GM21723 (cell line): ENCODE measurements at regions not wholly inside any gene's neighbourhood (a gene's known extent, or its start where the extent isn't known, plus 50 kb on each side); places are given as distances from the start of the nearest gene placed in this dataset.

Experiments used
- ATAC-seq: cut with Tn5 transposase; IDR thresholded peaks from one replicate; pipeline ENCODE4 v1.9.1; 2021; ENCODE audit warnings: mild to moderate bottlenecking, moderate library complexity; ENCODE audit not compliant: unreplicated experiment

- ATAC-seq = no peak
These were observed 270.5 kb downstream of the DMRT2 start for GRCh38 chr9:1320607-1321195.

DNA sequence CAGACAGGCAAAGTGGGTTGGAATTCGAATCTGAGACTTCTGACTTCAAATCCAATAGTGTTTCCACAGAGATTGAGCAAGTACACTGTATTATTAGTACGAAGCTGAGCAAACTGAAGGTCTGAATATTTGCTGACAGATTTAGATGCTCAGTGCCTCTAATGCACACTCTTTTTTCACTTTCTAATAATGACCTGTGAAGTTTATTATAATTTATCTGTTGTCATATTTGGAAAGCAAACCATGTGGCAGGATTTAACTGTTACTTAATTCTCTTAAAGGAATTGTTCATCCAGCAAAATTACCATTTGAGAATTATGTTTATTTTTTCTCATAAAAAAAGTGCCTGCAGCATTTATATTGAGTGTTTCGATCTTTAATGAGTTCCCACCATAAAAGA, 277.3 kb downstream of the DMRT2 start:
- ATAC-seq = no peak

DNA sequence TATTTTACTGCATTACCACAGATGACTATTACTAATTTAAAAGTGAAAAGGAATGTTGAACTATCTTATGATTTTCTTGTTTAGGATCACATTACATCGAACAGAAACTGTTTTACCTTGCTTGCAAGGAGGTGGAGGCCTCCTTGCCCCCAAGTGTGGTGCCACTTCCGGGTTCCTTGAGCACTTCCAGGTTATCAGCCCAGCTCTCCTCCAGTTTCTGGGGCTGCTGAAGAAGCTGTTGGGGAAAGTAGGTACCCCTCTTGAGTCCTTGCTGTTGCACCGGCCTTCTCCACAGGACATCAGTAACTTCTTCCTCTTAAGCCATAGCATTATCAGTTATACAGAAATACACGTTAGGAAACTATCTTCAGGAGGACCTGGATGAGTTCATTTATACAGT, 278.2 kb downstream of the DMRT2 start:
- ATAC-seq = no peak

GRCh38 chr9:1331546-1332038, 281.4 kb downstream of the DMRT2 start:
- no peak for ATAC-seq

- ATAC-seq = no peak
These were observed 282.0 kb downstream of the DMRT2 start for GRCh38 chr9:1332156-1332555.

DNA sequence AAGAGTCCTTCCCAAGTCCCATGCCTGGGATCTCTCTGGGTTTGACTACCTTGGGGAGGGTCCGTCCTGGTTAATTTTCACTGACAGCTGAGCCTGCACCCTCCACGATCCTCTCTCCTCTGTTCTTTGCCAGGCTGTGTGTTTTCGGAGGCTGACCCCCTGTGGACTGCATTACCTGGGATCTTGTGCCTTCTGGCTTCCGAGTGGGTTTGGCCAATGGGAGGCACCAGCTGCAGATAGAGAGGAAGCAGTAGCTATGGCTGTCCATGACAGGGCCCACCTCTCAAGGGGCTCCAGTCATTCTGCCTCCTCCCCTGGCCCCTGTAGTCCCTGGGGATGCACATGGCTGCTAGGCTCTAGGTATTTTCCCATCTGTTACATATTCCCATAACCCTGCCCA, 285.0 kb downstream of the DMRT2 start:
- no peak for ATAC-seq

- no peak for ATAC-seq
These were observed 287.0 kb downstream of the DMRT2 start for GRCh38 chr9:1337169-1337568.

DNA sequence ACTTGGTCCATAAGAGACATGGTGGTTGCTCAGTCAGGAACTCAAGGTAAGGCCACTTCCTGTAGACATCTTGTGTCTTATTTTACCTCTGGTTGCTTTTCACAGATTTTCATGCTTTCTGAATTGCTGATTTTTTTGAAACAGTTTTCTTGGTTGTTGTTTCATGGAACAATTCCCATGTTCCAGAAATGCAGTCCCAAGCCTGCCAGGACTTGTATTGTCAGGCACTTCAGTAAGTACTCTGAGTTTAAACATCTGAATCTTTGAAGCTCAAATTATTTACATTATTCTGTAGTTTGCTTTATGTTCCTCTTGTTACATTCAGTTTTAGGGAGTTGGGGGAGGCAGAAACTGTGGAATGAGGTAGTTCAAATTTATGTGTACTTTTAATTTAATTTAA, 290.2 kb downstream of the DMRT2 start:
- no peak for ATAC-seq

- no peak for ATAC-seq
These were observed 303.1 kb downstream of the DMRT2 start for GRCh38 chr9:1353291-1353690.

GRCh38 chr9:1354086-1354485, 303.9 kb downstream of the DMRT2 start:
- no peak for ATAC-seq

- no peak for ATAC-seq
These were observed 304.4 kb downstream of the DMRT2 start for GRCh38 chr9:1354606-1355005.

- no peak for ATAC-seq
These were observed 305.5 kb downstream of the DMRT2 start for GRCh38 chr9:1355656-1356055.

GRCh38 chr9:1362845-1363244, 312.7 kb downstream of the DMRT2 start:
- ATAC-seq = no peak

DNA sequence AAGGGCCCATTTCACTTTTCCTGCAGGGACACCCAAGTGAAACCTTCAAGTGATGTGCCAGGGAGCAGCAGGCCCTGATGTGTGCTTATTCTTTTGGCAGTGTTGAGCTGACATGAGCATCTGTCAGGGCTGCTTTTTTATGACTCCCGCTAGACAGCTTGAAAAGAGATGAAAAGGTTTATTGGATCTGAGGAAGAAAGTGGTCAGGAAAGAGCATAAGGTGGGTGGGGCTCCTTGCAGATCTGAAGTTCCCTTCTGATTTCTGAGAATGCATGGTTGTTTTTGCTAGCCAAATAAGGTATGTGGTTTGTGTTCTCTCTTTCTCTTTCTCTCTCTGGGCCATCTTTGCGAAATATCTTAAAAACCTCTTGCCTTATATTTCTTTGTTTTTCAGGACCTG, 316.1 kb downstream of the DMRT2 start:
- ATAC-seq = no peak

- ATAC-seq = no peak
These were observed 319.1 kb downstream of the DMRT2 start for GRCh38 chr9:1369297-1369696.

GRCh38 chr9:1373445-1373844, 323.3 kb downstream of the DMRT2 start:
- no peak for ATAC-seq

DNA sequence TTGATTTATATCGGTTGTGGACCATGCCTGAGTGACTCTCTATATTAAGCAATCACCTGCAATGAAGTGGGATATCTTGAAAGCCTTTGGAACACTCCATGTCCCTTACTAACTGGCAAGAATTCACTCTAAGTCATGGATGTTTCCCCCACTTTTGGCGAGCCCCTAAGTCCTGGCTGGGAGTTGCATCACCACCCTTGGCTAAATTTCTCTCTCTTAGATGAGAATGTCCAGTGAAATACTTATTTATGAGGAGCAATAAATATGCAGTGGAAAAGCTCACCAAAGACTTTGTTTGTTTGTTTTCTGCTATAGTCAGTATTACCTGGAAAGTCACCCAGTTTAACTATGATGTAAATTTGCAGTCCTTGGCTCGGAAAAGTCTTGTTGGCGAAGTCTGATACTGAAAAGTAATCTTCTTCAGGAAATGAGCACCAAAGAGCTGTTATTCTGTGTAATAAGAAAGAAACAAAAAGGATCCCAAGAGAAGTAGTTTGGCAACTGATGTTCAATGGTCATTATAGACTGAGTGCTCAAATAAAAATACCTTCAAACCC, 333.8 kb downstream of the DMRT2 start:
- ATAC-seq = no peak

DNA sequence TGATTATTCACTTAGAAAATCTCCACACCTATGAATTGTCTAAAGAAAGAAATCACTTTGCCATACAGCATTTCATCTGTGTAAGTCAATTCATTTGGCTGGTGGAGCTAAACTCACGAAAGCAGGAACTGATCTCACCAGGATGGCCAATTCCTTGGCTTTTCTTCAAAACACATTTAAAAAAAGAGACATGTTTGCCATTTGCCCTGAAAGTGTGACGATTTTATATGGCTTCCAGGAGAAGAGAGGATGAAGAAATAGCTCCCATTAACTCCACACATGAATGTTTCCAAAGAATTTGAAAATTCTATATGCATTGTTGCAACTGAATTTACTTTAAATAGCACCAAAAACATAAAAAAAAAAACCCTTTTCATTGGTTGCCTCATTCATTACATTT, 334.7 kb downstream of the DMRT2 start:
- ATAC-seq = no peak

DNA sequence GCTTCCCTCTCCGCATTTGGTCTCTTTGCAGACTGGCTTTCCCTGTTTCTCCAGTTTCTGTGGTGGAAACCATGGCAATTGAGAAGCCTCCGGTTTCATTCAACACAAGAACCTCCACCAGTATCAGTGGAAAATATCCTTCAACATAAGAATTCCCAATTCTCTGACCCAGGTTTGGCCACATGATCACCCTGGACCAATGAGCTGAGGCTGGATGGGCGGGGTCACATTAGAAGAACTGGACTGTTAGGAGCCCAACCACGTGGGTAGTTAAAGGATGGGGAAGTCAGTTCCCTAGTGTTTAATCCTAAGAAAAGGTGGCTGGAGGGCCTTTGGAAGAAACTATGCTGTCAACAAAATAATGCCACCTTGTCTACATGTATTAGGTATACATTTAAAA, 336.3 kb downstream of the DMRT2 start:
- ATAC-seq = no peak

DNA sequence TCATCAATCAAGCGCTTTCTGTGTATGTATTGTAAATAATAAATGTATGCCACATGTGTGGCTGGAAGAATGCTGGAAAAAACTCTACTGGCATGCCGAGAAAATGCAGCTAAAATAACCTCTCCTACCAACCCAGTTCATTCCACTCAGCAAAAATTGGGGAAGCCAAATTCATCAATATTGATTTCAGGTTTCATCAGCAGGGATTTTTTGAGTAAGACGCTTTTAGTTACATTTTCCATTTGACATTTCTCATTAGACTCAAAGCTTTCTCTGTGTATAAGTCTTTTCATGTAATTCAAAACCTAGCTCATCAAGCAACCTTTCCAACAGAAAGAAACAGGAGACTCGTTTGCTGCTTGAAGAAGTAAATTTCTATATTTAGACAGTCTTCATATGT, 338.1 kb downstream of the DMRT2 start:
- ATAC-seq = no peak

GRCh38 chr9:1400983-1401382, 350.8 kb downstream of the DMRT2 start:
- ATAC-seq = no peak

DNA sequence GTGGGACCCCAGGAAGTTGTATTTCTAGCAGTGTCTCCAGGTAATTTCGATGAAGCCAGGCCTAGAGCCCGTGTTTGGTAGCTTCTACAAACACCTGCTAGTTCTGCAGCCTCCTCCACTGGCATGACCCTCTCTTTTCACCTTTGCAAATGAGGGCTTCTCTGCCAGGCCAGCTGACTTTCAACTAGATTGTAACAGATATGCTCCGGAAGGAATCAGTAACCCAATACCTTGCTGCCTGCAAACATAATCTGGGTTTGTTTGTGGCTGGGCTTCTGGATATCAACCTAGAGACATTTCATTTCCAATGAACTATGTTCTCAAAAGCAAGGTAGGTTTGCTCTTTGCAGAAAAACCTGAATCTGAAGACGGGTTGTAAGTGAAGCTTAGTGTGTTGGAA, 354.8 kb downstream of the DMRT2 start:
- no peak for ATAC-seq

DNA sequence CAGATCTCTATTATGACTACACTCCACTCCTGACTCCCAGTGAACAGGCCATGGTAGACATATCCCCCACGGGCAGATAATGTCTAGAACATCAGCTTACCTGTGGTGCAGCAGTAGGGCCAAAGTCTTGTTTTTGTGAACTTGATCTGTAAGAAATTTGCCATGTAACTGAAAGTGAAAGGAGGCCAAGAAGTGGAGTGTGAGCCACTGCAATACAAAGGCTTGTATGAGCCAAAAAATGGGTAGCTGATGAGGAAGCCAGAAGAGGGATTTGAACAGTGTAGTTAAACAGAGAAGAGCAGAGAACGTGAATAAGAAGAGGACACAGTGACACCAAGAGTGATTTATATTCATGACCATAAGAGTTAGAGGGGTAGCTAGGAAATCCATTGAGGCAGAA, 361.7 kb downstream of the DMRT2 start:
- ATAC-seq = no peak
